Hematopoietic multipotent progenitor cell (in vitro differentiated cells): ENCODE measurements at regions not wholly inside any gene's neighbourhood (a gene's known extent, or its start where the extent isn't known, plus 50 kb on each side); places are given as distances from the start of the nearest gene placed in this dataset.

Source experiments
- DNase-seq, 3 donors: peaks; one replicate each; pipeline ENCODE4 v3.0.0-alpha.2; 2011 to 2015; ENCODE audit warnings: low read depth in 2 of 3, low spot score in 2 of 3

- no peak for DNase-seq
Observed at GRCh38 chr3:137382005-137382594, 382.0 kb upstream of the SOX14 start.

GRCh38 chr3:137385922-137386321, 378.2 kb upstream of the SOX14 start:
- no peak for DNase-seq

- no peak for DNase-seq
Observed at GRCh38 chr3:137409584-137409983, 354.5 kb upstream of the SOX14 start.

- DNase-seq = no peak
Observed at GRCh38 chr3:137410028-137410427, 354.1 kb upstream of the SOX14 start.

- no peak for DNase-seq
Observed at GRCh38 chr3:137420198-137420995, 343.7 kb upstream of the SOX14 start.

- DNase-seq = no peak
Observed at GRCh38 chr3:137438561-137438960, 325.6 kb upstream of the SOX14 start.

GRCh38 chr3:137460944-137461343, 303.2 kb upstream of the SOX14 start:
- no peak for DNase-seq

GRCh38 chr3:137463131-137463530, 301.0 kb upstream of the SOX14 start:
- DNase-seq = no peak

GRCh38 chr3:137464341-137464740, 299.8 kb upstream of the SOX14 start:
- no peak for DNase-seq

GRCh38 chr3:137468446-137468845, 295.7 kb upstream of the SOX14 start:
- no peak for DNase-seq

GRCh38 chr3:137469263-137469662, 294.9 kb upstream of the SOX14 start:
- no peak for DNase-seq

- DNase-seq = no peak
Observed at GRCh38 chr3:137471130-137471529, 293.0 kb upstream of the SOX14 start.

GRCh38 chr3:137471558-137472204, 292.4 kb upstream of the SOX14 start:
- DNase-seq = no peak

- no peak for DNase-seq
Observed at GRCh38 chr3:137477614-137478013, 286.5 kb upstream of the SOX14 start.

- DNase-seq = no peak
Observed at GRCh38 chr3:137509354-137510045, 254.6 kb upstream of the SOX14 start.

- DNase-seq = no peak
Observed at GRCh38 chr3:137511655-137512054, 252.5 kb upstream of the SOX14 start.

- no peak for DNase-seq
Observed at GRCh38 chr3:137514853-137515252, 249.3 kb upstream of the SOX14 start.

GRCh38 chr3:137519602-137520001, 244.5 kb upstream of the SOX14 start:
- DNase-seq = no peak

- DNase-seq = no peak
Observed at GRCh38 chr3:137524751-137525150, 239.4 kb upstream of the SOX14 start.

GRCh38 chr3:137525471-137525870, 238.6 kb upstream of the SOX14 start:
- no peak for DNase-seq

GRCh38 chr3:137542049-137542448, 222.1 kb upstream of the SOX14 start:
- DNase-seq = no peak
